Liver (tissue), 8 donors: ENCODE measurements at regions not wholly inside any gene's neighbourhood (a gene's known extent, or its start where the extent isn't known, plus 50 kb on each side); places are given as distances from the start of the nearest gene placed in this dataset.

ENCODE experiments used
- DNase-seq: peaks from one replicate; pipeline ENCODE4 v3.0.0-alpha.2; 2017; ENCODE audit warnings: low spot score
- H3K27ac ChIP-seq, 2 donors: one replicate each; pipeline ENCODE4 v1.7.0; 2013; ENCODE audit warnings: inconsistent platforms in 2 of 2, low read length in 2 of 2, control low read depth in 1 of 2, low read depth in 1 of 2, mild to moderate bottlenecking in 1 of 2
- H3K27me3 ChIP-seq, 4 donors: one replicate each; pipeline versions ENCODE4 v1.6.1 to v1.7.0; 2013; ENCODE audit warnings: low read length in 3 of 4, inconsistent platforms in 1 of 4, mild to moderate bottlenecking in 1 of 4, moderate library complexity in 1 of 4; ENCODE audit not compliant: control insufficient read depth in 4 of 4, insufficient read depth in 4 of 4
- H3K36me3 ChIP-seq, 4 donors: one replicate each; pipeline versions ENCODE4 v1.6.1 to v1.7.0; 2013; ENCODE audit warnings: low read length in 3 of 4, mild to moderate bottlenecking in 3 of 4, low read depth in 1 of 4, moderate library complexity in 1 of 4; ENCODE audit not compliant: control insufficient read depth in 4 of 4, insufficient read depth in 3 of 4
- H3K4me1 ChIP-seq, 4 donors: one replicate each; pipeline versions ENCODE4 v1.6.1 to v1.7.0; 2013; ENCODE audit warnings: low read length in 3 of 4, mild to moderate bottlenecking in 3 of 4, moderate library complexity in 1 of 4; ENCODE audit not compliant: control insufficient read depth in 4 of 4, insufficient read depth in 4 of 4
- H3K4me3 ChIP-seq, 3 donors: one replicate each; pipeline versions ENCODE4 v1.6.1 to v1.7.0; 2013; ENCODE audit warnings: low read length in 3 of 3, control low read depth in 1 of 3, low read depth in 1 of 3, mild to moderate bottlenecking in 1 of 3
- H3K9ac ChIP-seq, 2 donors: one replicate each; pipeline ENCODE4 v1.7.0; 2013; ENCODE audit warnings: low read length in 2 of 2, mild to moderate bottlenecking in 2 of 2, moderate library complexity in 2 of 2, control low read depth in 1 of 2, low read depth in 1 of 2
- H3K9me3 ChIP-seq, 4 donors: one replicate each; pipeline versions ENCODE4 v1.6.1 to v1.7.0; 2013; ENCODE audit warnings: low read length in 3 of 4; ENCODE audit not compliant: control insufficient read depth in 4 of 4
- EGR1 ChIP-seq, 2 donors: IDR thresholded peaks; 2 replicates each; pipeline ENCODE4 v1.6.1; 2016 to 2018; ENCODE audit warnings: antibody characterized with exemption in 2 of 2, low read depth in 2 of 2
- FOXA1 ChIP-seq: IDR thresholded peaks from 2 replicates; pipeline ENCODE4 v1.6.1; 2016; ENCODE audit warnings: antibody characterized with exemption
- GABPA ChIP-seq, 2 donors: IDR thresholded peaks in 1 of 2; conservative IDR thresholded peaks in 1 of 2; 2 replicates each; pipeline ENCODE4 v1.6.1; 2016; ENCODE audit warnings: antibody characterized with exemption in 2 of 2, mild to moderate bottlenecking in 1 of 2, moderate library complexity in 1 of 2
- JUND ChIP-seq, 2 donors: IDR thresholded peaks; 2 replicates each; pipeline ENCODE4 v1.6.1; 2016; ENCODE audit warnings: antibody characterized with exemption in 2 of 2
- RAD21 ChIP-seq, 2 donors: IDR thresholded peaks; 2 replicates each; pipeline ENCODE4 v1.6.1; 2016; ENCODE audit warnings: antibody characterized with exemption in 2 of 2, mild to moderate bottlenecking in 2 of 2
- RXRA ChIP-seq, 2 donors: IDR thresholded peaks; 2 replicates each; pipeline ENCODE4 v1.6.1; 2017 to 2018; ENCODE audit warnings: antibody characterized with exemption in 2 of 2, mild to moderate bottlenecking in 1 of 2
- SP1 ChIP-seq: IDR thresholded peaks from 2 replicates; pipeline ENCODE4 v1.6.1; 2018; ENCODE audit warnings: antibody characterized with exemption, mild to moderate bottlenecking
- YY1 ChIP-seq: IDR thresholded peaks from 2 replicates; pipeline ENCODE4 v1.6.1; 2016; ENCODE audit warnings: antibody characterized with exemption, mild to moderate bottlenecking
- WGBS: extraction: QIAGEN DNeasy Blood & Tissue Kit; methylation state at CpG from one replicate; pipeline ENCODE4 v1.1.7; 2013; 5-methylcytosine and 5-hydroxymethylcytosine counted together
- TF ChIP-seq, protein P1 (sequence below): IDR thresholded peaks from 2 replicates; pipeline ENCODE4 v1.6.1; 2016; ENCODE audit warnings: antibody characterized with exemption
- TF ChIP-seq, protein P2 (sequence below): fragments of 150-350 bp; IDR thresholded peaks from 2 replicates; pipeline ENCODE4 v1.5.1; 2017; ENCODE audit warnings: improper control_type of control experiment, low read depth, low read length; ENCODE audit not compliant: missing input control
- TF ChIP-seq, protein P3 (sequence below): IDR thresholded peaks from 2 replicates; pipeline ENCODE4 v1.6.1; 2016; ENCODE audit warnings: antibody characterized with exemption
- TF ChIP-seq, protein P4 (sequence below): IDR thresholded peaks from 2 replicates; pipeline ENCODE4 v1.6.1; 2016; ENCODE audit warnings: antibody characterized with exemption, mild to moderate bottlenecking
- donor health status: healthy.
- donor health status: healthy.
- donor health status: healthy.
- donor health status: healthy.
- donor health status: healthy.

DNA sequence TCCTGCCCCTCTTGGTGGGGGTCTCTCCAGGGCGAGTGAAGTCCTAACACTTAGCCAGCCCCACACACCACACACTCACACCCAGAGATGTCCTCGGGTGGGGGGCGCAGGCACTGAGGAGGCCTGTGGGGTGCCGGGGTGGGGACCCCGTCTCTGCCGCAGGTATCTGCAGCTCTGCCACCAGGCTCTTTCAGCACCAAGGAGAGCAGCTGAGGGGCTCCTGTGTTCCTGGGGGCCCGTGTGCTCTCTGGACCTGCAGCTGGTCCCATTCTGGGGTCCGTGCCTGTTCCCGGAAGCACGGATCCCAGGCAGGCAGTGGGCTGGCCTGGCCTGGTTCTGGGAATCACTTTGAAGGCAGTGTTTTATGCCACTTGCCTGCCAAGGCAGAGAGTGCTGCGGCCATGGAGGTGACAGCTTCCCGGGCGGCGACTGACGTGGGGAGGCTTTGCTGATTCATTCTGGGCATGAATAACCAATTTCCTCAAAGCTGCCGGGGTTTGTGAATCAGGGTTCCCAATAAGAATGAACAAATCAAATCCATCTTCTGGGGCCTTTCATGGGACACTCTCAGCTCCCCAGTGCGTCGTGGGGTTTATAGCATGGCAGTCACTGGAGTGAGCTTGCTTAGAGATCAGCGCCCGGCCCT is 54.4 kb upstream of the SLCO4A1 start:
- WGBS, result 45% methylated on average over 20 of the region's 20 CpGs
- H3K27ac ChIP-seq, result no peak overlapping the region
- H3K27me3 ChIP-seq, result no peaks in the 10 kb centered on the region

DNA sequence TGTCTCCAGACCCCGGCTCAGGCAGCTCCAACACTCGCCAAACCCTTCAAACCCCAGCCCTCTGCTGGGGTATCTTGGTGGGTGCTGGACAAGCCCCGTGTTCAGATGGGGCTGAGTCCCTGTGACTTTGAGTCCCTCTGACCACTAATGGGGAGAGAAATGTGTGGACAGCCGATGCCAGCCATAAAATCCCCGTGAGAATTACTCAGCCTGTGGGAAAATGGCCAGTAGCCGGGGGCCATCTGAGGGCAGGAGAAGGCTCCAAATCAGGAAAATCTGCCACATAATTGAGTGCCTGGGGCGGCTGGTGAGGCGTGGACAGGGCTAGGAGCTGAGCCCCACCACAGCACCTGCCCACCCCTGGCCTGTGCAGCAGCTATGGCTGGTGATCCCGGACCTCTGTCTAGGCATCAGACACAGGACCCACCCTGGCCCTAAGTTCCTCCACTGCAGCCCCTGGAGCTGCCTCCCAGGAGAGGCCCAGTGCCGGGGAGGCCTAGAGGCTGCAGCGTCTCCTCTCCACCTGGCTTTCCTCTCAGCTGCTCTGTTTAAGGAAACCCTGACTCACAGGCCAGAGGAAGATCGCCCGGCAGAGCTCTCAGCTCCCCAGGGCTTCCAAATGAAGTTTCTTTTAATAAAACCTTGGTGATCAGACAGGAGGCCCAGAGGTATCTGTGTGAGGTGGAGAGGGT is 53.7 kb upstream of the SLCO4A1 start:
- WGBS, result 75% methylated on average over 13 of the region's 13 CpGs
- DNase-seq, result no peak
- TF ChIP-seq JUND (IDR thresholded peaks at IDR 0.05), result no peak
- TF ChIP-seq, protein P1, sequence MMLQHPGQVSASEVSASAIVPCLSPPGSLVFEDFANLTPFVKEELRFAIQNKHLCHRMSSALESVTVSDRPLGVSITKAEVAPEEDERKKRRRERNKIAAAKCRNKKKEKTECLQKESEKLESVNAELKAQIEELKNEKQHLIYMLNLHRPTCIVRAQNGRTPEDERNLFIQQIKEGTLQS, result no peak
- TF ChIP-seq, protein P2, sequence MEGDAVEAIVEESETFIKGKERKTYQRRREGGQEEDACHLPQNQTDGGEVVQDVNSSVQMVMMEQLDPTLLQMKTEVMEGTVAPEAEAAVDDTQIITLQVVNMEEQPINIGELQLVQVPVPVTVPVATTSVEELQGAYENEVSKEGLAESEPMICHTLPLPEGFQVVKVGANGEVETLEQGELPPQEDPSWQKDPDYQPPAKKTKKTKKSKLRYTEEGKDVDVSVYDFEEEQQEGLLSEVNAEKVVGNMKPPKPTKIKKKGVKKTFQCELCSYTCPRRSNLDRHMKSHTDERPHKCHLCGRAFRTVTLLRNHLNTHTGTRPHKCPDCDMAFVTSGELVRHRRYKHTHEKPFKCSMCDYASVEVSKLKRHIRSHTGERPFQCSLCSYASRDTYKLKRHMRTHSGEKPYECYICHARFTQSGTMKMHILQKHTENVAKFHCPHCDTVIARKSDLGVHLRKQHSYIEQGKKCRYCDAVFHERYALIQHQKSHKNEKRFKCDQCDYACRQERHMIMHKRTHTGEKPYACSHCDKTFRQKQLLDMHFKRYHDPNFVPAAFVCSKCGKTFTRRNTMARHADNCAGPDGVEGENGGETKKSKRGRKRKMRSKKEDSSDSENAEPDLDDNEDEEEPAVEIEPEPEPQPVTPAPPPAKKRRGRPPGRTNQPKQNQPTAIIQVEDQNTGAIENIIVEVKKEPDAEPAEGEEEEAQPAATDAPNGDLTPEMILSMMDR, result no peak
- no peak for TF ChIP-seq SP1
- TF ChIP-seq EGR1 (IDR thresholded peaks at IDR 0.05; ENCODE audit: low read depth in 2 of 2), result no peak
- no peak for TF ChIP-seq RXRA (IDR thresholded peaks at IDR 0.05)
- no peak for TF ChIP-seq YY1
- no peak for TF ChIP-seq RAD21 (IDR thresholded peaks at IDR 0.05)
- TF ChIP-seq FOXA1, result no peak
- no peak for TF ChIP-seq GABPA (IDR thresholded peaks at IDR 0.05 in 1 of 2, conservative IDR thresholded peaks at IDR 0.05 in 1 of 2)
- H3K27ac ChIP-seq, result no peak overlapping the region
- H3K9ac ChIP-seq, result no peak overlapping the region
- no peaks in the 10 kb centered on the region for H3K9me3 ChIP-seq
- no peak overlapping the region for H3K4me3 ChIP-seq
- H3K4me1 ChIP-seq, result no peaks in the 10 kb centered on the region
- H3K36me3 ChIP-seq, result no peaks in the 10 kb centered on the region
- no peaks in the 10 kb centered on the region for H3K27me3 ChIP-seq

More for the DNA sequence above, 54.4 kb upstream of the SLCO4A1 start:
- DNase-seq, result no peak
- Histone ChIP-seq H3K9me3 (no peaks in the 10 kb centered on the region), H3K4me3 (no peak overlapping the region), H3K4me1 (no peaks in the 10 kb centered on the region), H3K36me3 (no peaks in the 10 kb centered on the region), H3K9ac (no peak overlapping the region)
- TF ChIP-seq YY1 (no peak), RAD21 (IDR thresholded peaks at IDR 0.05) (no peak)
- TF ChIP-seq, protein P3, sequence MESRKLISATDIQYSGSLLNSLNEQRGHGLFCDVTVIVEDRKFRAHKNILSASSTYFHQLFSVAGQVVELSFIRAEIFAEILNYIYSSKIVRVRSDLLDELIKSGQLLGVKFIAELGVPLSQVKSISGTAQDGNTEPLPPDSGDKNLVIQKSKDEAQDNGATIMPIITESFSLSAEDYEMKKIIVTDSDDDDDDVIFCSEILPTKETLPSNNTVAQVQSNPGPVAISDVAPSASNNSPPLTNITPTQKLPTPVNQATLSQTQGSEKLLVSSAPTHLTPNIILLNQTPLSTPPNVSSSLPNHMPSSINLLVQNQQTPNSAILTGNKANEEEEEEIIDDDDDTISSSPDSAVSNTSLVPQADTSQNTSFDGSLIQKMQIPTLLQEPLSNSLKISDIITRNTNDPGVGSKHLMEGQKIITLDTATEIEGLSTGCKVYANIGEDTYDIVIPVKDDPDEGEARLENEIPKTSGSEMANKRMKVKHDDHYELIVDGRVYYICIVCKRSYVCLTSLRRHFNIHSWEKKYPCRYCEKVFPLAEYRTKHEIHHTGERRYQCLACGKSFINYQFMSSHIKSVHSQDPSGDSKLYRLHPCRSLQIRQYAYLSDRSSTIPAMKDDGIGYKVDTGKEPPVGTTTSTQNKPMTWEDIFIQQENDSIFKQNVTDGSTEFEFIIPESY, result no peak
- TF ChIP-seq, protein P4, sequence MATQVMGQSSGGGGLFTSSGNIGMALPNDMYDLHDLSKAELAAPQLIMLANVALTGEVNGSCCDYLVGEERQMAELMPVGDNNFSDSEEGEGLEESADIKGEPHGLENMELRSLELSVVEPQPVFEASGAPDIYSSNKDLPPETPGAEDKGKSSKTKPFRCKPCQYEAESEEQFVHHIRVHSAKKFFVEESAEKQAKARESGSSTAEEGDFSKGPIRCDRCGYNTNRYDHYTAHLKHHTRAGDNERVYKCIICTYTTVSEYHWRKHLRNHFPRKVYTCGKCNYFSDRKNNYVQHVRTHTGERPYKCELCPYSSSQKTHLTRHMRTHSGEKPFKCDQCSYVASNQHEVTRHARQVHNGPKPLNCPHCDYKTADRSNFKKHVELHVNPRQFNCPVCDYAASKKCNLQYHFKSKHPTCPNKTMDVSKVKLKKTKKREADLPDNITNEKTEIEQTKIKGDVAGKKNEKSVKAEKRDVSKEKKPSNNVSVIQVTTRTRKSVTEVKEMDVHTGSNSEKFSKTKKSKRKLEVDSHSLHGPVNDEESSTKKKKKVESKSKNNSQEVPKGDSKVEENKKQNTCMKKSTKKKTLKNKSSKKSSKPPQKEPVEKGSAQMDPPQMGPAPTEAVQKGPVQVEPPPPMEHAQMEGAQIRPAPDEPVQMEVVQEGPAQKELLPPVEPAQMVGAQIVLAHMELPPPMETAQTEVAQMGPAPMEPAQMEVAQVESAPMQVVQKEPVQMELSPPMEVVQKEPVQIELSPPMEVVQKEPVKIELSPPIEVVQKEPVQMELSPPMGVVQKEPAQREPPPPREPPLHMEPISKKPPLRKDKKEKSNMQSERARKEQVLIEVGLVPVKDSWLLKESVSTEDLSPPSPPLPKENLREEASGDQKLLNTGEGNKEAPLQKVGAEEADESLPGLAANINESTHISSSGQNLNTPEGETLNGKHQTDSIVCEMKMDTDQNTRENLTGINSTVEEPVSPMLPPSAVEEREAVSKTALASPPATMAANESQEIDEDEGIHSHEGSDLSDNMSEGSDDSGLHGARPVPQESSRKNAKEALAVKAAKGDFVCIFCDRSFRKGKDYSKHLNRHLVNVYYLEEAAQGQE, result peak; percentile 77
